ENCODE measurements at regions not wholly inside any gene's neighbourhood (a gene's known extent, or its start where the extent isn't known, plus 50 kb on each side); places are given as distances from the start of the nearest gene placed in this dataset.
A peak's percentile ranks its signal among the peaks of the same experiment; 100 is the strongest.
"Not testable (repeated sequence)": the region's sequence is repeated elsewhere in the genome, so short reads cannot be mapped to it uniquely, and the experiment has no call there.

GRCh38 chr15:70385711-70386110 lies 288.0 kb upstream of the TLE3 start:
- DNase-seq = no peak

- DNase-seq = no peak
These were observed 287.3 kb upstream of the TLE3 start for GRCh38 chr15:70385052-70385451.

- DNase-seq = no peak
These were observed 286.1 kb upstream of the TLE3 start for GRCh38 chr15:70383856-70384255.

GRCh38 chr15:70382762-70383458 lies 285.2 kb upstream of the TLE3 start:
- no peak for DNase-seq

- no peak for DNase-seq
These were observed 284.5 kb upstream of the TLE3 start for GRCh38 chr15:70382009-70382749.

GRCh38 chr15:70379938-70380883 lies 282.5 kb upstream of the TLE3 start:
- no peak for DNase-seq

- DNase-seq = no peak
These were observed 281.4 kb upstream of the TLE3 start for GRCh38 chr15:70379134-70379533.

- DNase-seq = no peak
These were observed 280.7 kb upstream of the TLE3 start for GRCh38 chr15:70378126-70379031.

- peak; percentile 36 for DNase-seq
These were observed 279.4 kb upstream of the TLE3 start for GRCh38 chr15:70376929-70377691.

- no peak for DNase-seq
These were observed 278.6 kb upstream of the TLE3 start for GRCh38 chr15:70376031-70376928.

GRCh38 chr15:70375586-70375985 lies 277.9 kb upstream of the TLE3 start:
- DNase-seq = no peak

GRCh38 chr15:70375006-70375431 lies 277.3 kb upstream of the TLE3 start:
- no peak for DNase-seq

GRCh38 chr15:70374096-70374495 lies 276.4 kb upstream of the TLE3 start:
- no peak for DNase-seq

- DNase-seq = not testable (repeated sequence)
These were observed 275.7 kb upstream of the TLE3 start for GRCh38 chr15:70373439-70373838.

- not testable (repeated sequence) for DNase-seq
These were observed 270.4 kb upstream of the TLE3 start for GRCh38 chr15:70367913-70368705.

- not testable (repeated sequence) for DNase-seq
These were observed 266.3 kb upstream of the TLE3 start for GRCh38 chr15:70364023-70364422.

GRCh38 chr15:70362886-70363285 lies 265.2 kb upstream of the TLE3 start:
- DNase-seq = no peak

- DNase-seq = no peak
These were observed 264.6 kb upstream of the TLE3 start for GRCh38 chr15:70362350-70362749.

GRCh38 chr15:70361891-70362290 lies 264.2 kb upstream of the TLE3 start:
- no peak for DNase-seq

All from midbrain (tissue), 1 donor.